Activated CD4-positive, alpha-beta T cell treated with anti-CD3 and anti-CD28 coated beads for 36 hours (primary cell): ENCODE measurements at regions not wholly inside any gene's neighbourhood (a gene's known extent, or its start where the extent isn't known, plus 50 kb on each side); places are given as distances from the start of the nearest gene placed in this dataset.
"Not testable (repeated sequence)": the region's sequence is repeated elsewhere in the genome, so short reads cannot be mapped to it uniquely, and the experiment has no call there.

Experiments
- ATAC-seq: fragments of 200-7000 bp; cut with Tn5 transposase; one replicate; pipeline ENCODE4 v1.10.0; 2021; ENCODE audit warnings: mild to moderate bottlenecking, moderate library complexity
- CTCF ChIA-PET: fragments of 350-600 bp; sonication (Branson Sonifier 250); formaldehyde crosslinking; loops from one replicate; lab custom pipeline; 2021; ENCODE audit warnings: antibody characterized with exemption; lab: Charles Lee
- POLR2A ChIA-PET: fragments of 350-600 bp; sonication (Branson Sonifier 250); formaldehyde crosslinking; loops from one replicate; lab custom pipeline; 2021; ENCODE audit warnings: antibody characterized with exemption, inconsistent platforms; lab: Charles Lee
- DNase-seq: peaks from one replicate; pipeline ENCODE4 v3.0.0-alpha.2; 2020
- H3K27ac Mint-ChIP-seq: one replicate; pipeline ENCODE4 v1.8.0; 2021; ENCODE audit warnings: mixed read lengths
- H3K27me3 Mint-ChIP-seq: one replicate; pipeline ENCODE4 v1.8.0; 2021; ENCODE audit warnings: mixed read lengths
- H3K36me3 Mint-ChIP-seq: one replicate; pipeline ENCODE4 v1.8.0; 2021; ENCODE audit warnings: low read depth, mixed read lengths
- H3K4me1 Mint-ChIP-seq: one replicate; pipeline ENCODE4 v1.8.0; 2021; ENCODE audit warnings: mixed read lengths
- H3K4me3 Mint-ChIP-seq: one replicate; pipeline ENCODE4 v1.8.0; 2021; ENCODE audit warnings: mild to moderate bottlenecking, moderate library complexity, mixed read lengths
- H3K9me3 Mint-ChIP-seq: one replicate; pipeline ENCODE4 v1.8.0; 2021; ENCODE audit warnings: low read depth, mixed read lengths
- intact Hi-C, 2 experiments: fragments of 100-400 bp; cut with DNase I in 1 of 2; cut with micrococcal nuclease in 1 of 2; formaldehyde crosslinking; loops; one replicate each; pipeline versions ENCODE4 v1.14.2 to v1.15.1; 2022 to 2024; cut with DNase I, micrococcal nuclease

- Mint-ChIP-seq H3K36me3 (peaks cover 10% of the 10 kb centered on the region), H3K27ac (no peak overlapping the region)
Measured at GRCh38 chr17:43315858-43316521, 82.2 kb upstream of the RNU2-1 start.

DNA sequence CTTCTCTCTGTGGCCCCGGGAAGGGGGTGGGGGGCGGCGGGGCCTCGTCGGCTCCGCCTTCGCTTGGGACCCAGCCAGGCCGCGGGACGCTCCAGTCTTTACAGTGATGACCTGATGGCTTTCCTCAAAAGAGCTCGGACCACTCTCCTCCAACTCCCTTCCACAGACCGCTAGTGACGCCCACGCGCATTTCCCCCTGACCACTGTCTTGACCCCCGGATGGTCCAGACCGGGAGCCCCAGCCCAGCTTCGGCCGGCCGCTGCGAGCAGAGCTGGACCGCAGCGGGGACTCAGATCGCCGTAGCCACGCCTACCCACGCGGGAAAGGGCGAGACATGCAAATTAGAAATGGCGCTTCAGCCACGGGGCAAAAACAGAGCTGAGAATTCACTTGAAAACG is 81.6 kb upstream of the RNU2-1 start:
- peaks cover 10% of the 10 kb centered on the region for H3K36me3 Mint-ChIP-seq
- peaks cover 13% of the 10 kb centered on the region for H3K4me1 Mint-ChIP-seq
- H3K27ac Mint-ChIP-seq = no peak overlapping the region
- no peak overlapping the region for H3K4me3 Mint-ChIP-seq
- peaks cover 8% of the 10 kb centered on the region for H3K9me3 Mint-ChIP-seq
- POLR2A ChIA-PET = interaction anchor here (0.5 to 4.2 kb wide), 25 partner anchors 27 to 706 kb away, joined by 3 to 110 read pairs (median 9); partner anchors contain the start of genes BRCA1, DHX8, NBR1 and RETREG3
- ATAC-seq = no peak
- no peaks in the 10 kb centered on the region for H3K27me3 Mint-ChIP-seq
- intact Hi-C loops = loop anchor here (1.0 to 10.0 kb wide), 10 partner anchors 27 to 573 kb away; partner anchors contain the start of genes BRCA1 (in 2 of the 2), NBR1 (in 1 of the 2), RPL27 (in 1 of the 2) and VAT1 (in 1 of the 2)
- DNase-seq = no peak
- CTCF ChIA-PET = interaction anchor here (0.6 to 1.3 kb wide), 7 partner anchors 19 to 737 kb away, joined by 3 to 4 read pairs (median 3); partner anchors contain the start of gene TMEM106A

More at GRCh38 chr17:43315858-43316521, 82.2 kb upstream of the RNU2-1 start:
- ChIA-PET POLR2A (interaction anchor here (0.5 to 4.2 kb wide), 32 partner anchors 8 to 974 kb away, joined by 3 to 110 read pairs (median 5); partner anchors contain the start of genes BRCA1, DHX8, NBR1 and RETREG3), CTCF (interaction anchor here (0.6 to 1.3 kb wide), 9 partner anchors 18 to 1396 kb away, joined by 3 to 4 read pairs (median 3); partner anchors contain the start of gene TMEM106A)
- Mint-ChIP-seq H3K4me3 (no peak overlapping the region), H3K27me3 (no peaks in the 10 kb centered on the region), H3K4me1 (peaks cover 11% of the 10 kb centered on the region), H3K9me3 (peaks cover 8% of the 10 kb centered on the region)
- DNase-seq = no peak
- intact Hi-C loops = loop anchor here (1.0 to 10.0 kb wide), 12 partner anchors 26 to 574 kb away; partner anchors contain the start of genes BRCA1 (in 2 of the 2), NBR1 (in 2 of the 2), IFI35 (in 1 of the 2) and RPL27 (in 1 of the 2)
- ATAC-seq = no peak

- ATAC-seq = no peak
- H3K27me3 Mint-ChIP-seq = no peaks in the 10 kb centered on the region
- H3K27ac Mint-ChIP-seq = no peak overlapping the region
- no peak for DNase-seq
- no peak overlapping the region for H3K4me3 Mint-ChIP-seq
- intact Hi-C loops = loop anchor here (1.0 to 10.0 kb wide), 10 partner anchors 28 to 572 kb away; partner anchors contain the start of genes BRCA1 (in 2 of the 2), NBR1 (in 1 of the 2), RPL27 (in 1 of the 2) and VAT1 (in 1 of the 2)
- peaks cover 7% of the 10 kb centered on the region for H3K9me3 Mint-ChIP-seq
- ChIA-PET CTCF (interaction anchor here (0.6 to 1.3 kb wide), 2 partner anchors 736 to 1652 kb away, joined by 3 to 4 read pairs; no protein-coding TSS in a partner anchor), POLR2A (interaction anchor here (0.6 to 4.2 kb wide), 10 partner anchors 39 to 351 kb away, joined by 3 to 110 read pairs (median 19); partner anchors contain the start of genes BRCA1, RPL27, TMEM106A and VAT1)
- peaks cover 13% of the 10 kb centered on the region for H3K4me1 Mint-ChIP-seq
- H3K36me3 Mint-ChIP-seq = peaks cover 10% of the 10 kb centered on the region
Measured at GRCh38 chr17:43314611-43315011, 80.8 kb upstream of the RNU2-1 start.

DNA sequence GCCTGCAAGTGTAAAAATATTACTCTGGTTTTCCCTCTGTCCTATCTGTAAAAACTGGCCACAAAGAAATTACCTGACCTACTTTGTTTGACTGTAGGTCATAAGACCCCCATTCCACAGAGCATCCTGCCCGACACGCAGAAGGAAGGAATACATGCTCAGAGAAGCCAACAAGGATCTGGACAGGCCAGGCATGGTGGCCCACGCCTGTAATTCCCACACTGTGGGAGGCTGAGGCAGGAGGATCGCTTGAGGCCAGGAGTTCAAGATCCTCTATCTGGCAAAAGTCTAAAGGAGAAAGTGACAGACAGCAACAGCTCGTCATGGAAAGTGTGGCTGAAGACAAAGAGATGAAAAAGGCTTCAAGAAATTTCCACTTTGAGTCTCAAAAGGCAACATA is 78.2 kb upstream of the RNU2-1 start:
- Mint-ChIP-seq H3K27ac (no peak overlapping the region), H3K36me3 (no peaks in the 10 kb centered on the region), H3K27me3 (no peaks in the 10 kb centered on the region), H3K4me3 (no peak overlapping the region), H3K4me1 (peaks cover 7% of the 10 kb centered on the region), H3K9me3 (no peaks in the 10 kb centered on the region)
- no peak for DNase-seq
- ChIA-PET POLR2A (no interaction called here), CTCF (interaction anchor here (0.6 to 0.9 kb wide), 2 partner anchors 30 to 99 kb away, joined by 3 to 4 read pairs; no protein-coding TSS in a partner anchor)
- intact Hi-C loops = loop anchor here in 1 of 2 experiments (10.0 kb wide), 1 partner anchor 187 kb away; the partner anchor contains the start of gene BRCA1
- ATAC-seq = no peak

GRCh38 chr17:43309505-43310332 is 75.9 kb upstream of the RNU2-1 start:
- intact Hi-C loops = loop anchor here in 1 of 2 experiments (10.0 kb wide), 1 partner anchor 185 kb away; the partner anchor contains the start of gene BRCA1
- Mint-ChIP-seq H3K4me3 (no peak overlapping the region), H3K27me3 (no peaks in the 10 kb centered on the region), H3K4me1 (peaks cover 7% of the 10 kb centered on the region), H3K27ac (no peak overlapping the region), H3K36me3 (no peaks in the 10 kb centered on the region), H3K9me3 (no peaks in the 10 kb centered on the region)
- no peak for ATAC-seq
- CTCF ChIA-PET = interaction anchor here (0.6 to 1.6 kb wide), 8 partner anchors 30 to 308 kb away, joined by 3 to 6 read pairs (median 4); partner anchors contain the start of gene NBR1
- POLR2A ChIA-PET = interaction anchor here (0.7 to 1.4 kb wide), 3 partner anchors 58 to 184 kb away, joined by 3 to 5 read pairs (median 5); partner anchors contain the start of gene BRCA1
- DNase-seq = no peak

- intact Hi-C loops = no loop called here
- Mint-ChIP-seq H3K27me3 (no peaks in the 10 kb centered on the region), H3K4me1 (peaks cover 7% of the 10 kb centered on the region), H3K36me3 (no peaks in the 10 kb centered on the region), H3K27ac (peak overlapping the region; percentile 8), H3K4me3 (no peak overlapping the region), H3K9me3 (no peaks in the 10 kb centered on the region)
- POLR2A ChIA-PET = interaction anchor here (0.7 kb wide), 1 partner anchor 129 kb away, joined by 5 read pairs; no protein-coding TSS in a partner anchor
- DNase-seq (no peak), ATAC-seq (no peak)
- CTCF ChIA-PET = interaction anchor here (0.6 to 1.6 kb wide), 6 partner anchors 30 to 308 kb away, joined by 3 to 6 read pairs (median 4); partner anchors contain the start of gene NBR1
Measured at GRCh38 chr17:43308999-43309398, 75.2 kb upstream of the RNU2-1 start.

DNA sequence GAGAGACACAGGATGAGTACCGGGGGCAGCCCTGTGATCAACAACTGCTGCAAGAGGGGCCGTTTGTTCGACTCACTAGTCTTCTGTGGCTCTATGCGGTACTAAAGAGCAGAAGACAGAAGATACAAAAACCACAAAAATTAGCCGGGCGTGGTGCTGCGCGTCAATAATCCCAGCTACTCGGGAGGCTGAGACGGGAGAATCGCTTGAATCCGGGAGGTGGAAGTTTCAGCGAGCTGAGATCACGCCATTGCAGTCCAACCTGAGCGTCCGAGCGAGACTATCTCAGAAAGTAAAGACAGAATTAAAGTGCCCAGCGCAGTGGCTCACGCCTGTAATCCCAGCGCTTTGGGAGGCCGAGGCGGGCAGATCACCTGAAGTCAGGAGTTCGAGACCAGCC is 71.0 kb upstream of the RNU2-1 start:
- H3K9me3 Mint-ChIP-seq, H3K27me3 Mint-ChIP-seq, CTCF ChIA-PET, H3K4me3 Mint-ChIP-seq, H3K27ac Mint-ChIP-seq, H3K36me3 Mint-ChIP-seq, ATAC-seq, H3K4me1 Mint-ChIP-seq, POLR2A ChIA-PET, intact Hi-C loops, DNase-seq: not testable (repeated sequence)

DNA sequence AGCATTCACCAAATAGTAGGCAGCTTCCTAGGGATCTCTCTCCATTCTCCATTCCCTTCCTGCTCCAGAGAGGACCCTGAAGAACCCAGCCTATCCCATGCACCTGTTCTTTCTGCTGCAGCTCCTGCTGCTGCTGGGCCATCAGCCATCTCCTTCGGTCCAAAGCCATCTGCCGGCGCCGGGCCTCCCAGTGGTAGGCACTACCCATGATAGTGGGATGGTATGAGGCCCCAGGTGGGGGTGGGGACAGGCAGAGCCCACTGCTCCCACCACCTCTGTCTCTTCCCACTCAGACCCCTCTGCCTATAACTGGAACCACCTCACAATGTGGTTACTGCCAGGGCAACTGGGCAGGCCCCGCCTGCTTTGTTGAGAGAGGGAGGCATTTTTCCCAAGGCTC is 69.3 kb upstream of the RNU2-1 start:
- CTCF ChIA-PET = not testable (repeated sequence)

GRCh38 chr17:43299300-43300076 is 65.7 kb upstream of the RNU2-1 start:
- intact Hi-C loops, DNase-seq, H3K36me3 Mint-ChIP-seq, POLR2A ChIA-PET, H3K4me3 Mint-ChIP-seq, H3K27ac Mint-ChIP-seq, H3K27me3 Mint-ChIP-seq, H3K9me3 Mint-ChIP-seq, H3K4me1 Mint-ChIP-seq, CTCF ChIA-PET, ATAC-seq: not testable (repeated sequence)

More for the DNA sequence above, 69.3 kb upstream of the RNU2-1 start:
- H3K4me1 Mint-ChIP-seq, intact Hi-C loops, H3K4me3 Mint-ChIP-seq, H3K27ac Mint-ChIP-seq, H3K36me3 Mint-ChIP-seq, POLR2A ChIA-PET, H3K9me3 Mint-ChIP-seq, DNase-seq, ATAC-seq, H3K27me3 Mint-ChIP-seq: not testable (repeated sequence)

- intact Hi-C loops, ATAC-seq, CTCF ChIA-PET, H3K4me3 Mint-ChIP-seq, H3K36me3 Mint-ChIP-seq, POLR2A ChIA-PET, H3K9me3 Mint-ChIP-seq, H3K27me3 Mint-ChIP-seq, H3K4me1 Mint-ChIP-seq, H3K27ac Mint-ChIP-seq, DNase-seq: not testable (repeated sequence)
Measured at GRCh38 chr17:43289670-43290069, 55.9 kb upstream of the RNU2-1 start.
